ENCODE measurements at regions not wholly inside any gene's neighbourhood (a gene's known extent, or its start where the extent isn't known, plus 50 kb on each side); places are given as distances from the start of the nearest gene placed in this dataset.

DNA sequence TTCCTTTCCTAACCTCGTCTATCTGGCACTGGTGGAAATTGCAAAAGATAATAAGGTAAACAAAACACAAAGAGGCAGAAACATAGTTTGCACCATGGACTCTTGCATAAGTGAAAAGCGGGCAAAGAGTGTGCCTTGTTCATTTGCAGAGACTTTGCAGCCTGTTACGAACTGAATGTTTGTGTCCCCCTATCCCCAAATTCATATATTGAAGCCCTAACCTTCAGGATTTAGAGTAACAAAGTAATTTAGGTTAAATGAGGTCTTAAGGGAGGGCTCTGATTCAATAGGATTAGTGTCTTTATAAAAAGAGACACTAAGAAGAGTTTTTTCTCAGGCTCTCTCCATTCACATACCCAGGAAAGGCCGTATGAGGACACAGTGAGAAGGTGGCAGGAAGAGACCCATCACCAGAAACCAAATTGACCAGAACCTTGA is 52.1 kb upstream of the FAM169A start:
- no peak for DNase-seq (ENCODE audit: low read depth in 4 of 4, low spot score in 1 of 4)

GRCh38 chr5:74916831-74917710 is 50.9 kb upstream of the FAM169A start:
- no peak for DNase-seq (ENCODE audit: low read depth in 4 of 4, low spot score in 1 of 4)
